ENCODE measurements at regions not wholly inside any gene's neighbourhood (a gene's known extent, or its start where the extent isn't known, plus 50 kb on each side); places are given as distances from the start of the nearest gene placed in this dataset.

DNA sequence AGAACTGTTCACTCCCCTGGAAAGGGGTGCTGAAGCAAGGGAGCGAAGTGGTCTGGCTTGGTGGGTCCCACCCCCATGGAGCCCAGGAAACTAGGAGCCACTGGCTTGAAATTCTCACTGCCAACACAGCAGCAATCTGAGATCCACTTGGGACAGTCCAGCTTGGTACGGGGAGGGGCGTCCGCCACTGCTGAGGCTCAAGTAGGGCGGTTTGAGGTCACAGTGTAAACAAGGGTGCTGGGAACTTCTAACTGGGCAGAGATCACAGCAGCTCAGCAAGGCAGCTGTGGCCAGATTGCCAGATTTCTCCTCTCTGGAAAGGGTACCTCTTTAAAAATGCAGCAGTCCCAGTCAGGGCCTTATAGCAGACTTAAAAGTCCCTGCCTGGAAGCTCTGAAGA is 53.9 kb upstream of the GALNTL6 start:
- no peaks in the 10 kb centered on the region for H3K4me1 Mint-ChIP-seq
- no peak overlapping the region for H3K27ac Mint-ChIP-seq
- DNase-seq (no peak), ATAC-seq (ENCODE audit: low read depth) (no peak)
- H3K27ac ChIP-seq (ENCODE audit: low read length in 2 of 2): no peak overlapping the region
- no peaks in the 10 kb centered on the region for H3K27me3 ChIP-seq (replicated peaks in 1 of 4; ENCODE audit: control extremely low read depth in 1 of 4, control insufficient read depth in 3 of 4, insufficient read depth in 4 of 4, low read length in 3 of 4)
- POLR2A ChIA-PET: no interaction called here
- WGBS (ENCODE audit: insufficient coverage): 97% methylated on average over 5 of the region's 5 CpGs
- H3K4me2 ChIP-seq (replicated peaks; ENCODE audit: low read depth, low read length, poor library complexity, severe bottlenecking): no peak overlapping the region
- H3K79me2 ChIP-seq (ENCODE audit: control insufficient read depth, insufficient read depth, low read length): no peaks in the 10 kb centered on the region
- no peaks in the 10 kb centered on the region for H3K36me3 ChIP-seq (replicated peaks in 1 of 2; ENCODE audit: control extremely low read depth in 1 of 2, control insufficient read depth in 1 of 2, extremely low read depth in 1 of 2, insufficient read depth in 2 of 2, low read length in 1 of 2)
- intact Hi-C loops (cut with micrococcal nuclease): no loop called here
- no peaks in the 10 kb centered on the region for H4K20me1 ChIP-seq (ENCODE audit: control insufficient read depth, insufficient read depth, low read length, poor library complexity, severe bottlenecking)
- TF ChIP-seq EZH2 (IDR thresholded peaks at IDR 0.05; ENCODE audit: borderline replicate concordance, insufficient read depth, low read depth, low read length, poor library complexity, severe bottlenecking): no peak
- no peak for TF ChIP-seq CTCF (IDR thresholded peaks at IDR 0.05)
- no peak overlapping the region for H2AFZ ChIP-seq (ENCODE audit: insufficient read depth, low read depth, low read length, poor library complexity, severe bottlenecking)
- no peaks in the 10 kb centered on the region for H3K9me3 ChIP-seq (ENCODE audit: control extremely low read depth in 1 of 3, control insufficient read depth in 2 of 3, insufficient read depth in 1 of 3, low read length in 2 of 3)
- CTCF ChIA-PET: no interaction called here
- peaks cover 2% of the 10 kb centered on the region for H3K9me3 Mint-ChIP-seq (ENCODE audit: insufficient read depth)
- no peaks in the 10 kb centered on the region for H3K4me1 ChIP-seq (ENCODE audit: control insufficient read depth in 2 of 2, insufficient read depth in 2 of 2, low read length in 2 of 2)
- H3K9ac ChIP-seq (ENCODE audit: low read length): no peak overlapping the region
- no peaks in the 10 kb centered on the region for H3K27me3 Mint-ChIP-seq
- H3K4me3 Mint-ChIP-seq: no peak overlapping the region
- H3K4me3 ChIP-seq (ENCODE audit: control extremely low read depth in 1 of 5, extremely low read depth in 1 of 5, insufficient read depth in 1 of 5, low read depth in 2 of 5, low read length in 4 of 5): no peak overlapping the region

GRCh38 chr4:171751538-171751937 is 61.7 kb upstream of the GALNTL6 start:
- no peaks in the 10 kb centered on the region for H3K4me1 ChIP-seq (ENCODE audit: control insufficient read depth in 2 of 2, insufficient read depth in 2 of 2, low read length in 2 of 2)
- no peaks in the 10 kb centered on the region for H3K9me3 Mint-ChIP-seq (ENCODE audit: insufficient read depth)
- ChIA-PET POLR2A (no interaction called here), CTCF (no interaction called here)
- H3K27me3 Mint-ChIP-seq: peaks cover 5% of the 10 kb centered on the region
- H3K9me3 ChIP-seq (ENCODE audit: control extremely low read depth in 1 of 3, control insufficient read depth in 2 of 3, insufficient read depth in 1 of 3, low read length in 2 of 3): peaks cover 0 to 1% (median 0%) of the 10 kb centered on the region in 3 donors
- no peak overlapping the region for H3K4me3 ChIP-seq (ENCODE audit: control extremely low read depth in 1 of 5, extremely low read depth in 1 of 5, insufficient read depth in 1 of 5, low read depth in 2 of 5, low read length in 4 of 5)
- no peaks in the 10 kb centered on the region for H3K27me3 ChIP-seq (replicated peaks in 1 of 4; ENCODE audit: control extremely low read depth in 1 of 4, control insufficient read depth in 3 of 4, insufficient read depth in 4 of 4, low read length in 3 of 4)
- WGBS (ENCODE audit: insufficient coverage): no CpG with 5 or more reads among the region's 2 CpGs
- no peaks in the 10 kb centered on the region for H3K36me3 ChIP-seq (replicated peaks in 1 of 2; ENCODE audit: control extremely low read depth in 1 of 2, control insufficient read depth in 1 of 2, extremely low read depth in 1 of 2, insufficient read depth in 2 of 2, low read length in 1 of 2)
- H2AFZ ChIP-seq (ENCODE audit: insufficient read depth, low read depth, low read length, poor library complexity, severe bottlenecking): no peak overlapping the region
- DNase-seq (no peak), ATAC-seq (ENCODE audit: low read depth) (no peak)
- no peaks in the 10 kb centered on the region for H3K79me2 ChIP-seq (ENCODE audit: control insufficient read depth, insufficient read depth, low read length)
- no peak overlapping the region for H3K4me2 ChIP-seq (replicated peaks; ENCODE audit: low read depth, low read length, poor library complexity, severe bottlenecking)
- intact Hi-C loops (cut with micrococcal nuclease): no loop called here
- TF ChIP-seq EZH2 (IDR thresholded peaks at IDR 0.05; ENCODE audit: borderline replicate concordance, insufficient read depth, low read depth, low read length, poor library complexity, severe bottlenecking) (no peak), CTCF (IDR thresholded peaks at IDR 0.05) (no peak)
- no peaks in the 10 kb centered on the region for H3K4me1 Mint-ChIP-seq
- no peaks in the 10 kb centered on the region for H4K20me1 ChIP-seq (ENCODE audit: control insufficient read depth, insufficient read depth, low read length, poor library complexity, severe bottlenecking)
- no peak overlapping the region for H3K9ac ChIP-seq (ENCODE audit: low read length)
- H3K27ac Mint-ChIP-seq: no peak overlapping the region
- no peak overlapping the region for H3K4me3 Mint-ChIP-seq
- no peak overlapping the region for H3K27ac ChIP-seq (ENCODE audit: low read length in 2 of 2)
